Fibroblast of peridontal ligament (primary cell): ENCODE measurements at regions not wholly inside any gene's neighbourhood (a gene's known extent, or its start where the extent isn't known, plus 50 kb on each side); places are given as distances from the start of the nearest gene placed in this dataset.

ENCODE experiments used
- DNase-seq: peaks from one replicate; pipeline ENCODE4 v3.0.0-alpha.2; 2010; ENCODE audit errors: extremely low read depth

DNA sequence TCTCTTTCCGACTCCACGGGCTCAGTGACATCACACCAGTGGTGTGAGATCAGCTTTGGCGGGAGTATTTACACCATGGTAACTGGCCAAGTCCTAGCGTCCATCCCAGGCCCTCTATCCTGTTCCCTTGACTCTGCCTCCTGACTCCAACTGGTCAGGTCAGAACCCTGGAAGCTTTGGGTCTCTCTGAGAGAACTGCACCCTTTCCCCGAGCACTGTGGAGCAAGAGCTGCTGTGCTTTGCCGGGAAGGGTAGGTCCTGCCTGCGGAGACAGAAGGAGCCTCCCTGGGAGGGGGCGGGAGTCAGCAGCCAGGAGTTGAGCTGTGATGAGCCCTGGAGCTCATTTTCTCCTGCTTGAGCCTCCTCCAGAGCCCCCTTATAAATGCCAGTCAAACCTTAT lies 212.1 kb upstream of the TNRC6C start:
- DNase-seq = no peak

- no peak for DNase-seq
These were observed 211.5 kb upstream of the TNRC6C start for GRCh38 chr17:77746896-77747554.

DNA sequence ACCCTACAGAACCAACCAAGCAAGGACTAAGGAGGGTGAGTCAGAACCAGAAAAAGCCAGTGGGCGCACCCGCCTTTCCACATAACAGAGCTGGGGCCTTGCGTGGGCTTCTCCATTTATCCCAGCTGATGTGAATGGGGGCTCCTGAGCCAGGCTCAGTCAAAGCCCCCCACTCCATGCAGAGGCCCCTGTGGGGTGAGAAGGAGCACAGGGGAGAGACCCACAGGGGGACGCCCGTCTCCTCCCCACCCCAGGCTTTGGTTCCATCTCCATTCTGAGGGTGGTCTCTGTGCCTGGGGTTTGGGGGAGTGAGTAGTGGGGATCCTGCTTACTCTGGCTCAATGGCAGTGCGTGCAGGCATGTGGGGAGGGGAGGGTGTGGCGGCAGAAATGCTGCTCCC lies 210.1 kb upstream of the TNRC6C start:
- no peak for DNase-seq

- no peak for DNase-seq
These were observed 209.2 kb upstream of the TNRC6C start for GRCh38 chr17:77749321-77749751.

DNA sequence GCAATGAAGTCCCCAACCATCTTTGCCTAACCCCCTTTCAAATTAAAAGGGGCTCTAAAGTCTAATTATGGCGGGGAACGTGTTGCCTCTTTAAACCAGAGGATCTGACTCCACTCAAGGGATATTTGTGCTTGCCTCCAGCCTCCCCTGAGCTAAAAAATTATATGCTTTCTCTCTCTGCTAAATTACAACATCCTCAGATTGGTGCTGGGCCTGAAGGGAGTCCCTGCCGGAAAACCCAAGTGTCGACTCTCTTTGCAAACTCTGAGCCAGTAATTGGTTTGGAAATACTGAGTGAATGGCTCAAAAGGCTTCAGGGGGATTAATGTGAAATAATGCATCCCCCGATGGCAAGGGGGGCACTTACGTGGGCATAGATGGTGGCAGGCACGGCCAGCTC lies 208.5 kb upstream of the TNRC6C start:
- no peak for DNase-seq

GRCh38 chr17:77750427-77751043 lies 208.0 kb upstream of the TNRC6C start:
- no peak for DNase-seq

DNA sequence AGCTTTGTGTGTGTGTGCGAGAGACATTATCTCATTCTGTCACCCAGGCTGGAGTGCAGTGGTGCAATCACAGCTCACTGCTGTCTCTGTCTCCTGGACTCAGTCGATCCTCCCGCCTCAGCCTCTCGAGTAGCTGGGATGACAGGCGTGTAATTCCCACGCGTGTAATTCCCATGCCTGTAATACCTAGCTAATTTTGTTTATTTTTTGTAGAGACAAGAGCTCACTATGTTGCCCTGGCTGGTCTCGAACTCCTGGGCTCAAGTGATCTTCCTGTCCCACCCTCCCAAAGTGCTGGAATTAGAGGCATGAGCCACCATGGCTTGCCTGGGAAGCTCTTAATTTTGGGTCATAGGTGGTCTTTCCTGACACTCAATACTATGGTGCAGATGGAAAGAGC lies 205.3 kb upstream of the TNRC6C start:
- no peak for DNase-seq

- DNase-seq = no peak
These were observed 204.7 kb upstream of the TNRC6C start for GRCh38 chr17:77753691-77754245.

- DNase-seq = no peak
These were observed 203.5 kb upstream of the TNRC6C start for GRCh38 chr17:77754956-77755355.

DNA sequence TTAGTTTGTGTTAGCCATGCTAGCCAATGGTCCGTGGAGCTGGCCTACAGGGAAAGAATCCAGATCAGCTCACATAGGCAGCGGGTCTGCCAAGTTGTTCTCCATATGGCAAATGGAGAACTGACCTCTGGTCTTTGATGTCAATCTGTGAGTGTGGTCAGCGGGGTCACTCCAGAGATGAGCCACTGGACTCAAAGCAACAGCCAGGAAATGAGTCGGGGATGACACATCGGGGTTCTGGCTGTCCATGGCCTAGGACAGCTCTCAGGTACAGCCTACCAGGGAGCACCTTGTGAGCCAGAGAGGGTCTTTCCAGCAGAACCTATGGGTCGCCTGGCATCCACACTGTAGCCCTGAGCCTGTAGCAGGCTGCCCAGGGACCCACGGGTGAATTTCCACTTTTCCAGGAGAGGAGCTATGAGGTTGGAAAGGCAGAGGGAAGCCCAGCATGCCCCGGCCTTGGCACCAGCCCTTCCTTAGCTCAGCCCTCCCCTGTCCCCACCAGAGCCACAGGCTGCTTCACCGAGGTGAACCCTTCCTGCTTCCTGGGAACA lies 203.0 kb upstream of the TNRC6C start:
- DNase-seq = no peak

DNA sequence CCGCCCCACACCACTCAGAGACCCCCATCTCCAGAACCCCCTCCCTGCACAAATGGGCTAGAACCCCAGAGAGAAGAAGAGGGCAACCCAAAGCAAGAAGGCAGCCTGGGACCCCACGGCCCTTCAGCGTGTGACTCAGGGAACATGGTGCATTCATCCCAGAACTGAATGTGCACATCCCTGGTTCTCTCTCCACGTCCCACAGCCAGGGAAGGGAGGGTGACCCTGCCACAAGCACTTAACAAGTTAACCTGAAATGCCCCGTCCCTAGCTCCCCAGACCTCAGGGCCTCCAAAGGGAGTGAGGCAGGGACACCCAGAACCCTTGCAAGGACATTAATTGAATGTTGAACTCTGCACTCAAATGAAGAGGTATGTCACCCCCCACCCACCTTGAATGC lies 202.5 kb upstream of the TNRC6C start:
- DNase-seq = no peak

- no peak for DNase-seq
These were observed 201.5 kb upstream of the TNRC6C start for GRCh38 chr17:77756846-77757560.

DNA sequence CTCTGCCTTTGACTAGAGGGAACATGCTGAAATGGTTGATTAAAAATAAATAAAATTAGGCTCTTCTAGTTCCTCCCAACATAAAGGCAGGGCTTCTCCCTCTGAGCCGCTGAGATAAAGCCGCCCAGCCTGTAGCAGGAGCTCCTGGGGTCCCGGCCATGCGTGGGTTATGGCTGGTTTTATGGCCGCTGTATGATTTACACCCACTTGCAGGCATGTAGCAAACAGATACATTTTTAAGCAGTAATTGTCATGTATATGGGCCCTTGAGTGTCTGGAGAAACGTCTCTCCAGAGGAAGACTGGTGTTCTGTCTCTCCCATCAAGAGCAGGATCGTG lies 201.0 kb upstream of the TNRC6C start:
- DNase-seq = no peak

DNA sequence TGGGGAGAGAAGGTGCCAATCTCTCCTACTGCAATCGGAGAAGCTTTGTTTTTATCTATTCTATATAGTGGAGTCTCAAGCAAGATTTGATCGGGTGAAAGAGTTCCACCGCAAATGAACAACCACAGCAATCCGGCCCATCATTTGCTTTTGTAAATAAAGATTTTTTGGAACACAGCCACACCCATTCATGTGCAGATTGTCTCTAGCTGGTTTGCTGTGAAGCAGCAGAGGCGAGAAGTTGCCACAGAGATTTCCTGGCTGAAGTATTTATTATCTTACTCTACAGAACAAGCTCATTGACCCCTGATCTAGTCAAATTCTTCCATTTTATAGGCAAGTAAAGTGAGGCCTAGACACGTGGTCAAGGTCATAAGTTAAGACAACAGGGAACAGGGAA lies 195.5 kb upstream of the TNRC6C start:
- no peak for DNase-seq

- DNase-seq = no peak
These were observed 194.9 kb upstream of the TNRC6C start for GRCh38 chr17:77763575-77763974.

DNA sequence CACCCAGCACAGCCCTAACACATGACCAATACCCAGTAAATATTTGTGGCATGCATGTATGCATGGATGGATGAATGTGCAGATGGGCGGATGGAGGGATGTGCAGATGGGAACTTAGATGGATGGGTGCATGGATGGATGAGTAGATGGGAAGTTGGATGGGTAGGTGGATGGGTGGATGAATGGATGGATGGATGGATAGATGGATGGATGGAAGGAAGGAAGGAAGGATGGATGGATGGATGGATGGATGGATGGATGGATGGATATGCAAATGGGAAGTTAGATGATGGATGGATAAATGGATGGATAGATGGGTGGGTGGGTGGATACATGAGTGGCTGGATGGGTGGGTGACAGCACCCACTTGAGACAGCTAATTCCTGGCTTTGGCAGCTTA lies 193.2 kb upstream of the TNRC6C start:
- no peak for DNase-seq

- DNase-seq = no peak
These were observed 191.4 kb upstream of the TNRC6C start for GRCh38 chr17:77767148-77767547.

- peak; percentile 13 for DNase-seq
These were observed 190.2 kb upstream of the TNRC6C start for GRCh38 chr17:77768248-77768852.

DNA sequence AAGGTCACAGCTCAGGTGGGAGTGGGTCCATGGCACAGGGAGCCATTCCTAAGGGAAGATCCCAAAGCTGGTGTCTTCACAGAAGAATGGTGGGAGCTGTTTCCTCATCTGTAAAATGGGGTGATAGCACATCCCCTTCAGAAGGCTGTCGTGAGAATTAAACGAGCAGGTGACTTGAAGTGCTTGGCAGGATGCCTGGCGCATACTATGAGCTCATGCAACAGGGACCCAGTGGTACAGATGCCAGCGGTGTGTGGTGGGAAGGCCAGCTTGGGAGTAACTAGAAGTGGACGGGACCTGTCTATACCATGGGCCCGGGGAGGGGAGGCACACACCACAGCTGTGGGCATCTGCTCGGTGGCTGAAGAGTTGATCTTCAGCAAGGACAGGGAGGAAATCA lies 189.3 kb upstream of the TNRC6C start:
- DNase-seq = no peak

GRCh38 chr17:77769762-77770161 lies 188.7 kb upstream of the TNRC6C start:
- DNase-seq = no peak

DNA sequence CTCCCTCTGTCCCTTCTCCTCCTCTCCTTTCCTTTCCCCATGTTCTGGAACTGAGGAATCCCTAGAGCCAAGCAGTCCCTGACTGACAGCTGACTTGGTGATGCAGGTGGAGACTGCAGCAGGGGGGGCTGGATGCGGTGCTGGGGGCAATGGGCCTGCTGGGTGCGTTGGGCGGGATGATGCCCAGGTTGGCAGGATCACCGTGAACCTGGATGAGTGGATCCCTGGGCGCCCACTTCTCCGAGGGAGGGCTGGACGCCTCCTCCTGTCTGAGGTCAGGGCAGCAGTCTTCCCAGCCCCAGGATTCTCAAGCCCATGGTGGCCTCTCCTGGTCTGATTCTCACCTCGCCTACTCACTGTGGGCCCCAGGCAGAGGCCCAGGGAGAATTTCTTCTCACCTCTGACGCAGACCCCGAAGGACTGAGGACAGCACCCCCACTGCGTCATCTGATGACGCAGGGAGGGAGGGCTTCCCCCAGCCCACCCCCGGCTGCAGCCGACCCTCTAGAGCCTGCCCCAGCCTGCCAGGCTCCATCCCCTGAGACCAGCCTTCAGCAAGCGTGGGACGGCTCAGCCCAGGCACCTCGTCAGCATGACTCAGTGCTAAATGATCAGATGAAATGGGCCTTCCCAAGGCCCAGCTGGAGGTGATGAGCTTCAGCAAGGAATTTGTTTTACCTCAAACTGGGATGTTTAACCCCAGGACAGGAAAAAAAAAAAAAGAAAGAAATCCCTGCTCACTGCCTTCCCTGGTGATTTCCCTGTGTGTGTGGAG lies 188.0 kb upstream of the TNRC6C start:
- peak; percentile 58 for DNase-seq

GRCh38 chr17:77771145-77771544 lies 187.4 kb upstream of the TNRC6C start:
- DNase-seq = no peak
